ENCODE measurements at regions not wholly inside any gene's neighbourhood (a gene's known extent, or its start where the extent isn't known, plus 50 kb on each side); places are given as distances from the start of the nearest gene placed in this dataset.
"Not testable (repeated sequence)": the region's sequence is repeated elsewhere in the genome, so short reads cannot be mapped to it uniquely, and the experiment has no call there.

GRCh38 chr14:47949006-47949405 is 273.6 kb upstream of the MDGA2 start:
- no peak for DNase-seq

GRCh38 chr14:47935332-47935731 is 259.9 kb upstream of the MDGA2 start:
- DNase-seq = no peak

- DNase-seq = no peak
Observed at GRCh38 chr14:47929334-47929733, 253.9 kb upstream of the MDGA2 start.

- DNase-seq = no peak
Observed at GRCh38 chr14:47921133-47921532, 245.7 kb upstream of the MDGA2 start.

- DNase-seq = no peak
Observed at GRCh38 chr14:47919997-47920396, 244.6 kb upstream of the MDGA2 start.

- no peak for DNase-seq
Observed at GRCh38 chr14:47919334-47919846, 244.0 kb upstream of the MDGA2 start.

GRCh38 chr14:47917344-47917954 is 242.0 kb upstream of the MDGA2 start:
- DNase-seq = peak; percentile 5

GRCh38 chr14:47901141-47901540 is 225.7 kb upstream of the MDGA2 start:
- not testable (repeated sequence) for DNase-seq

GRCh38 chr14:47899685-47900084 is 224.3 kb upstream of the MDGA2 start:
- no peak for DNase-seq

GRCh38 chr14:47874350-47874749 is 198.9 kb upstream of the MDGA2 start:
- no peak for DNase-seq

GRCh38 chr14:47872588-47872987 is 197.2 kb upstream of the MDGA2 start:
- no peak for DNase-seq

GRCh38 chr14:47863441-47863840 is 188.0 kb upstream of the MDGA2 start:
- DNase-seq = no peak

GRCh38 chr14:47857646-47858045 is 182.2 kb upstream of the MDGA2 start:
- no peak for DNase-seq

- no peak for DNase-seq
Observed at GRCh38 chr14:47852278-47852677, 176.9 kb upstream of the MDGA2 start.

GRCh38 chr14:47846008-47846407 is 170.6 kb upstream of the MDGA2 start:
- no peak for DNase-seq

- no peak for DNase-seq
Observed at GRCh38 chr14:47843236-47843635, 167.8 kb upstream of the MDGA2 start.

- no peak for DNase-seq
Observed at GRCh38 chr14:47833011-47833410, 157.6 kb upstream of the MDGA2 start.

GRCh38 chr14:47826809-47827208 is 151.4 kb upstream of the MDGA2 start:
- no peak for DNase-seq

GRCh38 chr14:47822326-47822725 is 146.9 kb upstream of the MDGA2 start:
- DNase-seq = no peak

GRCh38 chr14:47821135-47821534 is 145.7 kb upstream of the MDGA2 start:
- no peak for DNase-seq

- DNase-seq = no peak
Observed at GRCh38 chr14:47790477-47790876, 115.1 kb upstream of the MDGA2 start.

- DNase-seq = no peak
Observed at GRCh38 chr14:47785058-47785457, 109.7 kb upstream of the MDGA2 start.

- DNase-seq = no peak
Observed at GRCh38 chr14:47778631-47779030, 103.2 kb upstream of the MDGA2 start.

GRCh38 chr14:47772652-47773051 is 97.2 kb upstream of the MDGA2 start:
- no peak for DNase-seq

GRCh38 chr14:47763188-47763854 is 87.9 kb upstream of the MDGA2 start:
- no peak for DNase-seq

All from NCI-H2171 (cell line).